Activated CD4-positive, alpha-beta T cell treated with anti-CD3 and anti-CD28 coated beads for 36 hours (primary cell): ENCODE measurements at regions not wholly inside any gene's neighbourhood (a gene's known extent, or its start where the extent isn't known, plus 50 kb on each side); places are given as distances from the start of the nearest gene placed in this dataset.

ENCODE experiments used
- ATAC-seq: fragments of 200-7000 bp; cut with Tn5 transposase; one replicate; pipeline ENCODE4 v1.10.0; 2021; ENCODE audit warnings: mild to moderate bottlenecking, moderate library complexity
- CTCF ChIA-PET: fragments of 350-600 bp; sonication (Branson Sonifier 250); formaldehyde crosslinking; loops from one replicate; lab custom pipeline; 2021; ENCODE audit warnings: antibody characterized with exemption; lab: Charles Lee
- POLR2A ChIA-PET: fragments of 350-600 bp; sonication (Branson Sonifier 250); formaldehyde crosslinking; loops from one replicate; lab custom pipeline; 2021; ENCODE audit warnings: antibody characterized with exemption, inconsistent platforms; lab: Charles Lee
- DNase-seq: peaks from one replicate; pipeline ENCODE4 v3.0.0-alpha.2; 2020
- H3K27ac Mint-ChIP-seq: one replicate; pipeline ENCODE4 v1.8.0; 2021; ENCODE audit warnings: mixed read lengths
- H3K27me3 Mint-ChIP-seq: one replicate; pipeline ENCODE4 v1.8.0; 2021; ENCODE audit warnings: mixed read lengths
- H3K36me3 Mint-ChIP-seq: one replicate; pipeline ENCODE4 v1.8.0; 2021; ENCODE audit warnings: low read depth, mixed read lengths
- H3K4me1 Mint-ChIP-seq: one replicate; pipeline ENCODE4 v1.8.0; 2021; ENCODE audit warnings: mixed read lengths
- H3K4me3 Mint-ChIP-seq: one replicate; pipeline ENCODE4 v1.8.0; 2021; ENCODE audit warnings: mild to moderate bottlenecking, moderate library complexity, mixed read lengths
- H3K9me3 Mint-ChIP-seq: one replicate; pipeline ENCODE4 v1.8.0; 2021; ENCODE audit warnings: low read depth, mixed read lengths
- intact Hi-C, 2 experiments: fragments of 100-400 bp; cut with DNase I in 1 of 2; cut with micrococcal nuclease in 1 of 2; formaldehyde crosslinking; loops; one replicate each; pipeline versions ENCODE4 v1.14.2 to v1.15.1; 2022 to 2024; cut with DNase I, micrococcal nuclease

GRCh38 chr2:150023663-150024062, 436.1 kb upstream of the MMADHC start:
- H3K9me3 Mint-ChIP-seq: no peaks in the 10 kb centered on the region
- no peak for DNase-seq
- ChIA-PET CTCF (no interaction called here), POLR2A (no interaction called here)
- intact Hi-C loops: no loop called here
- no peaks in the 10 kb centered on the region for H3K27me3 Mint-ChIP-seq
- ATAC-seq: no peak
- no peaks in the 10 kb centered on the region for H3K36me3 Mint-ChIP-seq
- no peak overlapping the region for H3K27ac Mint-ChIP-seq
- no peak overlapping the region for H3K4me3 Mint-ChIP-seq
- no peaks in the 10 kb centered on the region for H3K4me1 Mint-ChIP-seq

DNA sequence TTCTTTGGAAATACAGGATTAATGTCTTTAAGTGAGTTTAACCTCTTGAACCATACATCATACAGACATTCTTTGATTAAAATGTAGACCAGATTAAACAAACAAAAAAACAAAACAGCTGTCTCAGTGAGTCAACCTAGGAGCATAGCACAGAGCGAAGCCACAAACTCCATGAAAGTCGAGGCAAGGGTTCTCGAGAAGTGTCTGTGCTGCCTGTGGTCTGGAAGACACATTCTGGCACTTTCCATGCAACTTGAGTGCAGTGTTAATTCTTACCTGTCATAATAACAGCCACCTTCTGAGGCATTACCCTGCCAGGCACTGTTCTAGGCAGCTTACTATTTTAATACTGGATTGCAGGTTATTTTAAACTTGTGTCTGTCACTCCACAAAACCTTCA, 435.5 kb upstream of the MMADHC start:
- ChIA-PET POLR2A (no interaction called here), CTCF (no interaction called here)
- Mint-ChIP-seq H3K9me3 (no peaks in the 10 kb centered on the region), H3K4me3 (no peak overlapping the region), H3K27me3 (no peaks in the 10 kb centered on the region), H3K27ac (no peak overlapping the region), H3K36me3 (no peaks in the 10 kb centered on the region), H3K4me1 (no peaks in the 10 kb centered on the region)
- intact Hi-C loops: no loop called here
- DNase-seq: peak; percentile 50
- peak; percentile 73 for ATAC-seq

GRCh38 chr2:150020937-150021673, 433.5 kb upstream of the MMADHC start:
- DNase-seq (no peak), ATAC-seq (no peak)
- no peak overlapping the region for H3K4me3 Mint-ChIP-seq
- no peak overlapping the region for H3K27ac Mint-ChIP-seq
- H3K36me3 Mint-ChIP-seq: no peaks in the 10 kb centered on the region
- H3K4me1 Mint-ChIP-seq: no peaks in the 10 kb centered on the region
- POLR2A ChIA-PET: no interaction called here
- CTCF ChIA-PET: interaction anchor here (0.9 kb wide), 1 partner anchor 13 kb away, joined by 3 read pairs; no protein-coding TSS in a partner anchor
- no peaks in the 10 kb centered on the region for H3K9me3 Mint-ChIP-seq
- H3K27me3 Mint-ChIP-seq: no peaks in the 10 kb centered on the region
- intact Hi-C loops: no loop called here

DNA sequence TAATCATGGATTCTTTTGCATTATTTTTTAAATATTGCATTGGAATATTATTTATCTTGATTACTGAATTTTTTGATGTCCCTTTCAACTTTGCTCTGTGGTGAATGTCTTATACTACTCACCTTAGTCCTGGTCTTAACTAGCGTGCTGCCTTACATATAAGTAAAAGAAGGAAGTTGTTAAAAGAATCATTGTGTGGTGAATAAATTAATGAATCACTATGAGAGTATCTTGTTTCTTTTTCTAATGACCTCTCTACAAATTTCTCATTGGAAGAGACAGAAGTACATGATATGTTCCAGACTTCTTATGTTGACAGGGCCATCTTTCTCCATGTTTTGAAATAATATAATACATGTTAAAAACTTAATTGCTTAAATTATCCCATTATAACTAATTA, 432.6 kb upstream of the MMADHC start:
- no peak for ATAC-seq
- DNase-seq: no peak
- intact Hi-C loops: no loop called here
- no peak overlapping the region for H3K27ac Mint-ChIP-seq
- H3K9me3 Mint-ChIP-seq: no peaks in the 10 kb centered on the region
- H3K27me3 Mint-ChIP-seq: no peaks in the 10 kb centered on the region
- H3K36me3 Mint-ChIP-seq: no peaks in the 10 kb centered on the region
- H3K4me1 Mint-ChIP-seq: no peaks in the 10 kb centered on the region
- POLR2A ChIA-PET: no interaction called here
- CTCF ChIA-PET: interaction anchor here (0.9 kb wide), 1 partner anchor 14 kb away, joined by 3 read pairs; no protein-coding TSS in a partner anchor
- H3K4me3 Mint-ChIP-seq: no peak overlapping the region

- Mint-ChIP-seq H3K27me3 (no peaks in the 10 kb centered on the region), H3K4me1 (no peaks in the 10 kb centered on the region), H3K27ac (no peak overlapping the region), H3K36me3 (no peaks in the 10 kb centered on the region), H3K9me3 (no peaks in the 10 kb centered on the region), H3K4me3 (no peak overlapping the region)
- DNase-seq (no peak), ATAC-seq (no peak)
- intact Hi-C loops: no loop called here
- ChIA-PET POLR2A (no interaction called here), CTCF (no interaction called here)
These were observed 431.5 kb upstream of the MMADHC start for GRCh38 chr2:150019063-150019462.

DNA sequence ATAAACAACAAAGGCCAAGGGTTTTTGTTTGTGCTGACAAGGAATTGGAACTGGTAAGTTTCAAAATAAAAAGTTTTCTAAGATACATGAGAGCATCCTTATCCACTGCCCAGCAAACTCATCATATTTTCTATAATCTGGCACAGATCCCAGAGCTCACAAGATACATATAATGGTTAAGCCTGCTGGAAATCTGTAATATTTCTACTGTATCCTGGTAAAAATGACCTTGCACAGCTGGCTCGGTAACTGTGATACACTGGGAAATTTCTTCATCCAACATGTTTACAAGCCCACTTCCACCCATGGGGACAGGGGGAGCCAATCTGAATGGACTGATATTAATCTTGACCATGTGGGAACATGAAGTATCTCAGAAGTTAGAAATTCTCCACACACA, 425.4 kb upstream of the MMADHC start:
- Mint-ChIP-seq H3K9me3 (no peaks in the 10 kb centered on the region), H3K27ac (no peak overlapping the region), H3K4me1 (no peaks in the 10 kb centered on the region), H3K4me3 (no peak overlapping the region), H3K27me3 (no peaks in the 10 kb centered on the region), H3K36me3 (no peaks in the 10 kb centered on the region)
- ChIA-PET CTCF (no interaction called here), POLR2A (no interaction called here)
- intact Hi-C loops: no loop called here
- ATAC-seq (no peak), DNase-seq (no peak)

GRCh38 chr2:150011161-150011730, 423.7 kb upstream of the MMADHC start:
- H3K4me3 Mint-ChIP-seq: no peak overlapping the region
- intact Hi-C loops: no loop called here
- H3K27me3 Mint-ChIP-seq: no peaks in the 10 kb centered on the region
- H3K36me3 Mint-ChIP-seq: no peaks in the 10 kb centered on the region
- ATAC-seq (no peak), DNase-seq (no peak)
- H3K9me3 Mint-ChIP-seq: no peaks in the 10 kb centered on the region
- ChIA-PET CTCF (no interaction called here), POLR2A (no interaction called here)
- no peak overlapping the region for H3K27ac Mint-ChIP-seq
- H3K4me1 Mint-ChIP-seq: no peaks in the 10 kb centered on the region

- Mint-ChIP-seq H3K4me3 (no peak overlapping the region), H3K27me3 (no peaks in the 10 kb centered on the region), H3K4me1 (no peaks in the 10 kb centered on the region), H3K27ac (no peak overlapping the region), H3K36me3 (no peaks in the 10 kb centered on the region), H3K9me3 (no peaks in the 10 kb centered on the region)
- intact Hi-C loops: no loop called here
- DNase-seq (no peak), ATAC-seq (no peak)
- CTCF ChIA-PET: interaction anchor here (0.6 kb wide), 1 partner anchor 835 kb away, joined by 3 read pairs; no protein-coding TSS in a partner anchor
- POLR2A ChIA-PET: no interaction called here
These were observed 421.3 kb upstream of the MMADHC start for GRCh38 chr2:150008901-150009300.

GRCh38 chr2:150007815-150008430, 420.3 kb upstream of the MMADHC start:
- Mint-ChIP-seq H3K36me3 (no peaks in the 10 kb centered on the region), H3K4me1 (no peaks in the 10 kb centered on the region), H3K9me3 (no peaks in the 10 kb centered on the region), H3K4me3 (no peak overlapping the region), H3K27me3 (no peaks in the 10 kb centered on the region), H3K27ac (no peak overlapping the region)
- DNase-seq (no peak), ATAC-seq (no peak)
- intact Hi-C loops: no loop called here
- POLR2A ChIA-PET: no interaction called here
- CTCF ChIA-PET: no interaction called here

- H3K27ac Mint-ChIP-seq: no peak overlapping the region
- DNase-seq (no peak), ATAC-seq (no peak)
- no peak overlapping the region for H3K4me3 Mint-ChIP-seq
- ChIA-PET CTCF (no interaction called here), POLR2A (no interaction called here)
- intact Hi-C loops: no loop called here
- H3K9me3 Mint-ChIP-seq: no peaks in the 10 kb centered on the region
- H3K27me3 Mint-ChIP-seq: no peaks in the 10 kb centered on the region
- no peaks in the 10 kb centered on the region for H3K36me3 Mint-ChIP-seq
- no peaks in the 10 kb centered on the region for H3K4me1 Mint-ChIP-seq
These were observed 419.0 kb upstream of the MMADHC start for GRCh38 chr2:150006591-150006990.

DNA sequence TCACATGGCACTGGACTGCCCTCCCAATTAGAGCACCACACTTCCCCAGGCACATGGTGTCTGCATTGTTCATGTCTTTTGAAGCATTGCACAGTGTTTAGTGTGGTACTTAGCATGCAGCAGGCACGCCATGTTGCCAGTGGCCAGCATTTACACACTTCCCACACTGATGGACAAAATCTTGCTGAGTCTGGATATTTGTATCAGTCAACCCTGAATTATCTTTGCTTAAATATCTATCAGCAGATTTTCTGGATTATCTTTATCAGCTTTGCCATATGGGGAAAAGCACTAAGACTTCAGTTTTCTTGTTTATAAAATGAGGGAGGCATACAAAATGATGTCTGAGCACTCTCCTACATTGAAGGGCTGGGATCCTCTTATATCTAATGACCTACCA, 416.0 kb upstream of the MMADHC start:
- H3K9me3 Mint-ChIP-seq: peaks cover 8% of the 10 kb centered on the region
- POLR2A ChIA-PET: no interaction called here
- no peaks in the 10 kb centered on the region for H3K4me1 Mint-ChIP-seq
- DNase-seq (no peak), ATAC-seq (no peak)
- H3K27me3 Mint-ChIP-seq: no peaks in the 10 kb centered on the region
- H3K4me3 Mint-ChIP-seq: no peak overlapping the region
- intact Hi-C loops: no loop called here
- CTCF ChIA-PET: no interaction called here
- H3K27ac Mint-ChIP-seq: no peak overlapping the region
- no peaks in the 10 kb centered on the region for H3K36me3 Mint-ChIP-seq

DNA sequence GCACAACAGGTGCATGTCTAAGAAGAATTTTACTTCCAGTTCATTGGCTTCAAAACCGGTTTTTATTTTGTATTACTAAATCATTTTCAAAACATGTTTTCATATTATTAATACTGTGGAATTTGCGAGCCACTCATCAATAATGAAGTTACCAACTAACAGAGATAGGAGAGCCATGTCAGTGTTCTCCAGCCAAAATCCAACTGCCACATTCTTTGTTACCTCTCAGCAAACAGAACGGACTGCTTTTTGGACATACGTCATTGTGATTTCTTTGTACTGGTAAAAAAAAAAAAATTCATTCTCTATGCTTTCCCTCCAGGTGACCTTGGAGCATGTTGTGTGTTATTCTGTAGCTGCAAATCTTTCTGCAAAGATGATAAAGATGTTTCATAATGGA, 414.2 kb upstream of the MMADHC start:
- no peak overlapping the region for H3K4me3 Mint-ChIP-seq
- no peaks in the 10 kb centered on the region for H3K27me3 Mint-ChIP-seq
- ChIA-PET POLR2A (no interaction called here), CTCF (no interaction called here)
- no peaks in the 10 kb centered on the region for H3K4me1 Mint-ChIP-seq
- no peak for ATAC-seq
- H3K27ac Mint-ChIP-seq: no peak overlapping the region
- no peak for DNase-seq
- intact Hi-C loops: no loop called here
- no peaks in the 10 kb centered on the region for H3K36me3 Mint-ChIP-seq
- peaks cover 8% of the 10 kb centered on the region for H3K9me3 Mint-ChIP-seq
